Type B pancreatic cell (in vitro differentiated cells): ENCODE measurements at regions not wholly inside any gene's neighbourhood (a gene's known extent, or its start where the extent isn't known, plus 50 kb on each side); places are given as distances from the start of the nearest gene placed in this dataset.

Experiments
- DNase-seq: peaks from one replicate; pipeline ENCODE4 v3.0.0; 2021; ENCODE audit warnings: mixed read lengths; ENCODE audit not compliant: unreplicated experiment; ENCODE audit errors: extremely low spot score
- H3K27ac Mint-ChIP-seq: 2 replicates; pipeline ENCODE4 v1.8.0; 2021; ENCODE audit warnings: mild to moderate bottlenecking, mixed read lengths
- H3K27me3 Mint-ChIP-seq: 2 replicates; pipeline ENCODE4 v1.8.0; 2021; ENCODE audit warnings: mixed read lengths
- H3K36me3 Mint-ChIP-seq: 2 replicates; pipeline ENCODE4 v1.8.0; 2021; ENCODE audit warnings: mixed read lengths
- H3K4me1 Mint-ChIP-seq: one replicate; pipeline ENCODE4 v1.8.0; 2021; ENCODE audit warnings: mixed read lengths; ENCODE audit not compliant: unreplicated experiment
- H3K4me3 Mint-ChIP-seq: 2 replicates; pipeline ENCODE4 v1.8.0; 2021; ENCODE audit warnings: mild to moderate bottlenecking, mixed read lengths
- H3K9me3 Mint-ChIP-seq: 2 replicates; pipeline ENCODE4 v1.8.0; 2021; ENCODE audit warnings: mixed read lengths
- TF ChIP-seq, protein P1 (sequence below): fragments of 200-600 bp; sonication (generic); conservative IDR thresholded peaks from 2 replicates; pipeline ENCODE4 v1.5.0; 2021; ENCODE audit warnings: antibody characterized with exemption, mild to moderate bottlenecking

- H3K4me3 Mint-ChIP-seq: no peak overlapping the region
- no peaks in the 10 kb centered on the region for H3K9me3 Mint-ChIP-seq
- H3K27ac Mint-ChIP-seq: no peak overlapping the region
- H3K36me3 Mint-ChIP-seq: no peaks in the 10 kb centered on the region
- TF ChIP-seq, protein P1, sequence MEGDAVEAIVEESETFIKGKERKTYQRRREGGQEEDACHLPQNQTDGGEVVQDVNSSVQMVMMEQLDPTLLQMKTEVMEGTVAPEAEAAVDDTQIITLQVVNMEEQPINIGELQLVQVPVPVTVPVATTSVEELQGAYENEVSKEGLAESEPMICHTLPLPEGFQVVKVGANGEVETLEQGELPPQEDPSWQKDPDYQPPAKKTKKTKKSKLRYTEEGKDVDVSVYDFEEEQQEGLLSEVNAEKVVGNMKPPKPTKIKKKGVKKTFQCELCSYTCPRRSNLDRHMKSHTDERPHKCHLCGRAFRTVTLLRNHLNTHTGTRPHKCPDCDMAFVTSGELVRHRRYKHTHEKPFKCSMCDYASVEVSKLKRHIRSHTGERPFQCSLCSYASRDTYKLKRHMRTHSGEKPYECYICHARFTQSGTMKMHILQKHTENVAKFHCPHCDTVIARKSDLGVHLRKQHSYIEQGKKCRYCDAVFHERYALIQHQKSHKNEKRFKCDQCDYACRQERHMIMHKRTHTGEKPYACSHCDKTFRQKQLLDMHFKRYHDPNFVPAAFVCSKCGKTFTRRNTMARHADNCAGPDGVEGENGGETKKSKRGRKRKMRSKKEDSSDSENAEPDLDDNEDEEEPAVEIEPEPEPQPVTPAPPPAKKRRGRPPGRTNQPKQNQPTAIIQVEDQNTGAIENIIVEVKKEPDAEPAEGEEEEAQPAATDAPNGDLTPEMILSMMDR: no peak
- DNase-seq: no peak
- H3K4me1 Mint-ChIP-seq: peaks cover 24% of the 10 kb centered on the region
- H3K27me3 Mint-ChIP-seq: no peaks in the 10 kb centered on the region
Measured at GRCh38 chr14:55745906-55746305, 165.9 kb downstream of the KTN1 start.

- H3K4me1 Mint-ChIP-seq: peaks cover 25% of the 10 kb centered on the region
- H3K4me3 Mint-ChIP-seq: no peak overlapping the region
- no peaks in the 10 kb centered on the region for H3K9me3 Mint-ChIP-seq
- no peaks in the 10 kb centered on the region for H3K36me3 Mint-ChIP-seq
- no peak for DNase-seq
- TF ChIP-seq, protein P1: no peak
- no peaks in the 10 kb centered on the region for H3K27me3 Mint-ChIP-seq
- H3K27ac Mint-ChIP-seq: peak overlapping the region; percentile 57
Measured at GRCh38 chr14:55746558-55746957, 166.6 kb downstream of the KTN1 start.

GRCh38 chr14:55747186-55747585, 167.2 kb downstream of the KTN1 start:
- H3K9me3 Mint-ChIP-seq: no peaks in the 10 kb centered on the region
- H3K27ac Mint-ChIP-seq: peak overlapping the region; percentile 57
- peaks cover 25% of the 10 kb centered on the region for H3K4me1 Mint-ChIP-seq
- no peak for DNase-seq
- H3K27me3 Mint-ChIP-seq: no peaks in the 10 kb centered on the region
- H3K4me3 Mint-ChIP-seq: no peak overlapping the region
- TF ChIP-seq, protein P1: no peak
- H3K36me3 Mint-ChIP-seq: no peaks in the 10 kb centered on the region

DNA sequence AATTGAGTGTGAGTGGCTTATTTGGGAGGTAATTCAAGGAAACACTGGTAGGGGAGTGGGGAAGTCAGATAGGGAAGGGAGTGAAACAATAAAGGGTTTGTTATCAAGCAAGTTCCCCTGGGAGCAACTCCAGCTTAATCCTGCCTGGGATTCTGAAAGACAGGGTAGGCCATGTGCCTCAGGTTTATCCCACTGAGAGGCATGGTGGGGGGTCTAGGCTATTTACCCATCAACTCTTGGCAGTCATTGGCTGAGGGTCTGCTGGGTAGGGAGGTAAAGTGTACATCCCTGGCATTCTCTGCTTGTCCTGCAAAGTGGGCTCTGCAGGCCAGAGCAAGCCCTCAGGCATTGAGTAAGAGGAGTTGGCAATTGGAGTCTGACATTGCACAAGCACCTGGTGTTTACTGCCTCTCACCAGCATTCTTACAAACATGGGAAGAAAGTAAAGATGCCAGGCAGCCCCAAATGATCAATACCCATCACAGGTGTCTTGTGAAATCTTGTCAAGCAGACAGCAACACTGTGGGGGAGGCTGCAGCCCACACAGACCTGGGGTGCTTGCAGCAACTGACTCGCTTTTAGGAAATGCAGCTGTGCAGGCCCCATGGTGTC, 169.3 kb downstream of the KTN1 start:
- peaks cover 35% of the 10 kb centered on the region for H3K4me1 Mint-ChIP-seq
- H3K27ac Mint-ChIP-seq: no peak overlapping the region
- no peak overlapping the region for H3K4me3 Mint-ChIP-seq
- TF ChIP-seq, protein P1: no peak
- H3K9me3 Mint-ChIP-seq: peaks cover under 1% of the 10 kb centered on the region
- H3K27me3 Mint-ChIP-seq: no peaks in the 10 kb centered on the region
- DNase-seq: no peak
- no peaks in the 10 kb centered on the region for H3K36me3 Mint-ChIP-seq

GRCh38 chr14:55749946-55750345, 169.9 kb downstream of the KTN1 start:
- no peak for DNase-seq
- Mint-ChIP-seq H3K27me3 (no peaks in the 10 kb centered on the region), H3K4me1 (peaks cover 41% of the 10 kb centered on the region), H3K36me3 (peaks cover 4% of the 10 kb centered on the region), H3K4me3 (no peak overlapping the region), H3K9me3 (peaks cover 6% of the 10 kb centered on the region), H3K27ac (no peak overlapping the region)
- TF ChIP-seq, protein P1: no peak
